ENCODE measurements at regions not wholly inside any gene's neighbourhood (a gene's known extent, or its start where the extent isn't known, plus 50 kb on each side); places are given as distances from the start of the nearest gene placed in this dataset.
A peak's percentile ranks its signal among the peaks of the same experiment; 100 is the strongest.

GRCh38 chr14:39998854-39999253, 566.6 kb upstream of the FBXO33 start:
- TF ChIP-seq, protein P1, sequence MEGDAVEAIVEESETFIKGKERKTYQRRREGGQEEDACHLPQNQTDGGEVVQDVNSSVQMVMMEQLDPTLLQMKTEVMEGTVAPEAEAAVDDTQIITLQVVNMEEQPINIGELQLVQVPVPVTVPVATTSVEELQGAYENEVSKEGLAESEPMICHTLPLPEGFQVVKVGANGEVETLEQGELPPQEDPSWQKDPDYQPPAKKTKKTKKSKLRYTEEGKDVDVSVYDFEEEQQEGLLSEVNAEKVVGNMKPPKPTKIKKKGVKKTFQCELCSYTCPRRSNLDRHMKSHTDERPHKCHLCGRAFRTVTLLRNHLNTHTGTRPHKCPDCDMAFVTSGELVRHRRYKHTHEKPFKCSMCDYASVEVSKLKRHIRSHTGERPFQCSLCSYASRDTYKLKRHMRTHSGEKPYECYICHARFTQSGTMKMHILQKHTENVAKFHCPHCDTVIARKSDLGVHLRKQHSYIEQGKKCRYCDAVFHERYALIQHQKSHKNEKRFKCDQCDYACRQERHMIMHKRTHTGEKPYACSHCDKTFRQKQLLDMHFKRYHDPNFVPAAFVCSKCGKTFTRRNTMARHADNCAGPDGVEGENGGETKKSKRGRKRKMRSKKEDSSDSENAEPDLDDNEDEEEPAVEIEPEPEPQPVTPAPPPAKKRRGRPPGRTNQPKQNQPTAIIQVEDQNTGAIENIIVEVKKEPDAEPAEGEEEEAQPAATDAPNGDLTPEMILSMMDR (IDR thresholded peaks at IDR 0.05; ENCODE audit: low read depth, low read length), result no peak

GRCh38 chr14:39998114-39998513, 565.9 kb upstream of the FBXO33 start:
- no peak overlapping the region for H3K4me3 ChIP-seq (replicated peaks in 1 of 2; ENCODE audit: low read depth in 2 of 2, low read length in 2 of 2)
- no peak for DNase-seq (ENCODE audit: low read depth in 2 of 2)
- TF ChIP-seq, protein P1 (IDR thresholded peaks at IDR 0.05; ENCODE audit: low read depth, low read length), result no peak

More at GRCh38 chr14:39998854-39999253, 566.6 kb upstream of the FBXO33 start:
- no peak for DNase-seq (ENCODE audit: low read depth in 2 of 2)
- no peak overlapping the region for H3K4me3 ChIP-seq (replicated peaks in 1 of 2; ENCODE audit: low read depth in 2 of 2, low read length in 2 of 2)

DNA sequence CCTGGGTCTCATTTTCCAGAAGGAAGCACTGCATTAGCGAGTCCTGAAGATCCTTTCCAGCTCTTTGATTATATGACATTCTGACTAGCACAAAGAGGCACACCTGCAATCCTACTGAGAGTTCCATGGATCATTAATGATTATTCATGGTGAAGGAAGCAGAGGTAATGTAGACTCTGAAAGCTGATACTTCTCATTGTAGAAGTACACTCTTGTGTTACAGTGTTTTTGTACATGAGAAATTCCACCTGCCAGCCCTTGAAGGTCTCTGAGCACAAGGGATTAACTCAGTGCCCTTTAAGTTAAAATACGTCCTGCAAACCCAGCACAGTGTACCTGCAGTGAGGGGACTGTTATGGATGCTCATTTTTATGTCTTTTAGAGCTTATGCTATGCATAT, 558.8 kb upstream of the FBXO33 start:
- no peak overlapping the region for H3K4me3 ChIP-seq (replicated peaks in 1 of 2; ENCODE audit: low read depth in 2 of 2, low read length in 2 of 2)
- DNase-seq (ENCODE audit: low read depth in 2 of 2), result no peak
- TF ChIP-seq, protein P1 (IDR thresholded peaks at IDR 0.05; ENCODE audit: low read depth, low read length), result no peak

- TF ChIP-seq, protein P1 (IDR thresholded peaks at IDR 0.05; ENCODE audit: low read depth, low read length), result no peak
- peak; percentile 22 to 32 for DNase-seq (ENCODE audit: low read depth in 2 of 2)
- H3K4me3 ChIP-seq (replicated peaks in 1 of 2; ENCODE audit: low read depth in 2 of 2, low read length in 2 of 2), result no peak overlapping the region
These were observed 556.7 kb upstream of the FBXO33 start for GRCh38 chr14:39988939-39989338.

GRCh38 chr14:39984323-39984722, 552.1 kb upstream of the FBXO33 start:
- no peak overlapping the region for H3K4me3 ChIP-seq (replicated peaks in 1 of 2; ENCODE audit: low read depth in 2 of 2, low read length in 2 of 2)
- DNase-seq (ENCODE audit: low read depth in 2 of 2), result no peak
- TF ChIP-seq, protein P1 (IDR thresholded peaks at IDR 0.05; ENCODE audit: low read depth, low read length), result no peak

DNA sequence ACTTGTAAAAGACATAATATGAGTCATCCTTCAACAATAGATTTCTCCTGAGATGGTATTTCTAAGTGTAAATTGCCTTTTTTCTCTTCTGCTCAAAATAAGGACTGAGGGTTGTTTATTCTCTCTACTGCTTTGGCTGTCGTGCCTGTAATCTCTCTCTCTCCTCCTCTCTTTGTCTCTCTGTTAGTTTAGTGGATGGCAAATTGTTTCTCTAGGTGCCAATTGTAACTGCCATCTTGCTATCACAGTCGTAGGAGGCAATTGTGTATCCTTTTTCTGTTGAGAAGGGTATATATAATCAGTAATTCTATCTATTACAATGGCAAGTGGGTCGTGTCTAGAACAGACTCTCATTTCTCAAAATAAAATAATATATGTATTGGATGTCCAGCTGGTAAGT, 545.0 kb upstream of the FBXO33 start:
- H3K4me3 ChIP-seq (replicated peaks in 1 of 2; ENCODE audit: low read depth in 2 of 2, low read length in 2 of 2), result no peak overlapping the region
- TF ChIP-seq, protein P1 (IDR thresholded peaks at IDR 0.05; ENCODE audit: low read depth, low read length), result no peak
- DNase-seq (ENCODE audit: low read depth in 2 of 2), result no peak

GRCh38 chr14:39974036-39974435, 541.8 kb upstream of the FBXO33 start:
- TF ChIP-seq, protein P1 (IDR thresholded peaks at IDR 0.05; ENCODE audit: low read depth, low read length), result no peak
- H3K4me3 ChIP-seq (replicated peaks in 1 of 2; ENCODE audit: low read depth in 2 of 2, low read length in 2 of 2), result no peak overlapping the region
- no peak for DNase-seq (ENCODE audit: low read depth in 2 of 2)

Measured in cardiac fibroblast (primary cell).